H9 (cell line): ENCODE measurements at regions not wholly inside any gene's neighbourhood (a gene's known extent, or its start where the extent isn't known, plus 50 kb on each side); places are given as distances from the start of the nearest gene placed in this dataset.

Experiments used
- DNase-seq: peaks from one replicate; pipeline ENCODE4 v3.0.0-alpha.2; 2017
- H2AFZ ChIP-seq: one replicate; pipeline ENCODE4 v1.6.1; 2013; ENCODE audit warnings: mild to moderate bottlenecking, low read length, control low read depth, moderate library complexity
- H2AK5ac ChIP-seq: 2 replicates; pipeline ENCODE4 v1.6.1; 2013; ENCODE audit warnings: low read length, control low read depth, mixed read lengths; ENCODE audit not compliant: insufficient read length
- H2BK120ac ChIP-seq: one replicate; pipeline ENCODE4 v1.6.1; 2013; ENCODE audit warnings: low read depth, mild to moderate bottlenecking, low read length, control low read depth, inconsistent platforms; ENCODE audit not compliant: poor library complexity, severe bottlenecking
- H2BK12ac ChIP-seq: 2 replicates; pipeline ENCODE4 v1.6.1; 2013; ENCODE audit warnings: low read length, control low read depth, mixed read lengths, low read depth; ENCODE audit not compliant: insufficient read length
- H2BK15ac ChIP-seq: 2 replicates; pipeline ENCODE4 v1.6.1; 2013; ENCODE audit warnings: low read depth, low read length, control low read depth
- H2BK20ac ChIP-seq: one replicate; pipeline ENCODE4 v1.6.1; 2013; ENCODE audit warnings: low read depth, mild to moderate bottlenecking, low read length, control low read depth, inconsistent platforms; ENCODE audit not compliant: poor library complexity, severe bottlenecking
- H2BK5ac ChIP-seq: 2 replicates; pipeline ENCODE4 v1.6.1; 2013; ENCODE audit warnings: low read length, control low read depth, mixed read lengths; ENCODE audit not compliant: insufficient read length
- H3K14ac ChIP-seq: 2 replicates; pipeline ENCODE4 v1.6.1; 2013; ENCODE audit warnings: low read length, control low read depth; ENCODE audit not compliant: insufficient read depth
- H3K18ac ChIP-seq: 2 replicates; pipeline ENCODE4 v1.6.1; 2013; ENCODE audit warnings: low read depth, mild to moderate bottlenecking, mixed read lengths, low read length, control low read depth; ENCODE audit not compliant: insufficient read length
- H3K23ac ChIP-seq: 2 replicates; pipeline ENCODE4 v1.6.1; 2013; ENCODE audit warnings: low read length, control low read depth, mixed read lengths, low read depth; ENCODE audit not compliant: insufficient read length
- H3K23me2 ChIP-seq: 2 replicates; pipeline ENCODE4 v1.6.1; 2013; ENCODE audit warnings: low read depth, mild to moderate bottlenecking, mixed read lengths, low read length, control low read depth; ENCODE audit not compliant: insufficient read length, poor library complexity, severe bottlenecking
- H3K27ac ChIP-seq: 2 replicates; pipeline ENCODE4 v1.5.1; 2013; ENCODE audit warnings: low read length, control low read depth, mixed read lengths, low read depth; ENCODE audit not compliant: insufficient read length
- H3K27me3 ChIP-seq: 2 replicates; pipeline ENCODE4 v1.6.1; 2013; ENCODE audit warnings: low read length, control low read depth, inconsistent platforms; ENCODE audit not compliant: insufficient read depth
- H3K4ac ChIP-seq: 2 replicates; pipeline ENCODE4 v1.6.1; 2013; ENCODE audit warnings: low read depth, mild to moderate bottlenecking, control low read depth, inconsistent platforms, low read length, moderate library complexity
- H3K4me1 ChIP-seq: 2 replicates; pipeline ENCODE4 v1.6.1; 2013; ENCODE audit warnings: low read length, control low read depth, inconsistent platforms; ENCODE audit not compliant: insufficient read depth
- H3K4me2 ChIP-seq: 2 replicates; pipeline ENCODE4 v1.6.1; 2013; ENCODE audit warnings: low read length, control low read depth, mixed read lengths; ENCODE audit not compliant: insufficient read length, insufficient read depth
- H3K56ac ChIP-seq: 2 replicates; pipeline ENCODE4 v1.6.1; 2013; ENCODE audit warnings: low read depth, mild to moderate bottlenecking, mixed read lengths, low read length, control low read depth; ENCODE audit not compliant: insufficient read length
- H3K79me1 ChIP-seq: 2 replicates; pipeline ENCODE4 v1.6.1; 2013; ENCODE audit warnings: low read depth, mild to moderate bottlenecking, moderate library complexity, low read length, control low read depth, inconsistent platforms; ENCODE audit not compliant: insufficient read depth, poor library complexity, severe bottlenecking
- H3K79me2 ChIP-seq: 2 replicates; pipeline ENCODE4 v1.6.1; 2013; ENCODE audit warnings: low read length, control low read depth, inconsistent platforms; ENCODE audit not compliant: insufficient read depth
- H3K9ac ChIP-seq: 2 replicates; pipeline ENCODE4 v1.6.1; 2013; ENCODE audit warnings: low read length, control low read depth, mixed read lengths; ENCODE audit not compliant: insufficient read length; ENCODE audit errors: extremely low read depth
- H3K9me3 ChIP-seq: one replicate; pipeline ENCODE4 v1.6.1; 2013; ENCODE audit warnings: low read depth, low read length, inconsistent platforms; ENCODE audit not compliant: control insufficient read depth
- H3T11ph ChIP-seq: one replicate; pipeline ENCODE4 v1.6.1; 2013; ENCODE audit warnings: mild to moderate bottlenecking, low read length, control low read depth, inconsistent platforms
- H4K20me1 ChIP-seq: one replicate; pipeline ENCODE4 v1.6.1; 2013; ENCODE audit not compliant: control insufficient read depth, insufficient read length, insufficient read depth
- H4K5ac ChIP-seq: 2 replicates; pipeline ENCODE4 v1.6.1; 2013; ENCODE audit warnings: low read depth, mild to moderate bottlenecking, mixed read lengths, low read length, control low read depth; ENCODE audit not compliant: insufficient read length
- H4K8ac ChIP-seq: replicated peaks from 2 replicates; pipeline ENCODE4 v1.6.1; 2013; ENCODE audit warnings: low read length, control low read depth, mixed read lengths, low read depth; ENCODE audit not compliant: insufficient read length
- H4K91ac ChIP-seq: 2 replicates; pipeline ENCODE4 v1.6.1; 2013; ENCODE audit warnings: low read depth, mild to moderate bottlenecking, moderate library complexity, mixed read lengths, low read length, control low read depth; ENCODE audit not compliant: insufficient read length
- H3K27ac Mint-ChIP-seq, 3 experiments: 2 replicates in 2 of 3; 3 replicates in 1 of 3; pipeline ENCODE4 v1.8.0; 2020 to 2021; ENCODE audit warnings: mixed read lengths in 3 of 3, mild to moderate bottlenecking in 1 of 3, moderate library complexity in 1 of 3
- H3K27me3 Mint-ChIP-seq: 2 replicates; pipeline ENCODE4 v1.8.0; 2021; ENCODE audit warnings: low read depth, mild to moderate bottlenecking, moderate library complexity, mixed read lengths
- H3K36me3 Mint-ChIP-seq, 3 experiments: 2 replicates in 2 of 3; 3 replicates in 1 of 3; pipeline ENCODE4 v1.8.0; 2020 to 2021; ENCODE audit warnings: low read depth in 3 of 3, mixed read lengths in 3 of 3; ENCODE audit not compliant: insufficient read depth in 1 of 3
- H3K4me1 Mint-ChIP-seq, 2 experiments: 2 replicates each; pipeline ENCODE4 v1.8.0; 2020; ENCODE audit warnings: mixed read lengths in 2 of 2
- H3K4me3 Mint-ChIP-seq, 2 experiments: 2 replicates in 1 of 2; 3 replicates in 1 of 2; pipeline ENCODE4 v1.8.0; 2020 to 2021; ENCODE audit warnings: mild to moderate bottlenecking in 2 of 2, mixed read lengths in 2 of 2, moderate library complexity in 1 of 2
- H3K9me3 Mint-ChIP-seq, 2 experiments: 2 replicates in 1 of 2; 3 replicates in 1 of 2; pipeline ENCODE4 v1.8.0; 2020; ENCODE audit warnings: mild to moderate bottlenecking in 2 of 2, mixed read lengths in 2 of 2, moderate library complexity in 1 of 2
- CTCF ChIP-seq: fragments of 200-600 bp; sonication (generic); conservative IDR thresholded peaks from 3 replicates; pipeline ENCODE4 v1.8.0; 2021; ENCODE audit warnings: antibody characterized with exemption, mild to moderate bottlenecking
- WGBS: extraction: QIAGEN DNeasy Blood & Tissue Kit; methylation state at CpG from one replicate; pipeline ENCODE4 v1.1.7; 2013; ENCODE audit warnings: missing lambda C conversion rate, low lambda C conversion rate, mixed read lengths; ENCODE audit not compliant: insufficient read length; ENCODE audit errors: extremely low coverage; 5-methylcytosine and 5-hydroxymethylcytosine counted together

GRCh38 chr6:109291902-109292301, 90.4 kb downstream of the CD164 start:
- Mint-ChIP-seq H3K27ac (no peak overlapping the region), H3K4me1 (peaks cover 21 to 24% of the 10 kb centered on the region in 2 experiments), H3K27me3 (peaks cover 2% of the 10 kb centered on the region), H3K4me3 (no peak overlapping the region), H3K36me3 (no peaks in the 10 kb centered on the region), H3K9me3 (no peaks in the 10 kb centered on the region)
- no peak overlapping the region for H2AK5ac ChIP-seq
- H2BK20ac ChIP-seq: no peak overlapping the region
- H3K4ac ChIP-seq: no peak overlapping the region
- no peaks in the 10 kb centered on the region for H3K4me1 ChIP-seq
- H3K18ac ChIP-seq: no peak overlapping the region
- H3K4me2 ChIP-seq: no peak overlapping the region
- WGBS: no CpG with 5 or more reads among the region's 2 CpGs
- no peak overlapping the region for H3K9ac ChIP-seq
- H2BK15ac ChIP-seq: no peak overlapping the region
- H4K91ac ChIP-seq: no peak overlapping the region
- no peak overlapping the region for H2BK12ac ChIP-seq
- no peak overlapping the region for H4K8ac ChIP-seq
- H2BK5ac ChIP-seq: no peak overlapping the region
- no peak overlapping the region for H3T11ph ChIP-seq
- peaks cover 3% of the 10 kb centered on the region for H4K20me1 ChIP-seq
- H3K56ac ChIP-seq: no peak overlapping the region
- H3K23ac ChIP-seq: no peak overlapping the region
- no peaks in the 10 kb centered on the region for H3K79me2 ChIP-seq
- no peaks in the 10 kb centered on the region for H3K79me1 ChIP-seq
- H2AFZ ChIP-seq: no peak overlapping the region
- no peak for TF ChIP-seq CTCF
- no peaks in the 10 kb centered on the region for H3K23me2 ChIP-seq
- H2BK120ac ChIP-seq: no peak overlapping the region
- no peaks in the 10 kb centered on the region for H3K9me3 ChIP-seq
- no peak overlapping the region for H4K5ac ChIP-seq
- H3K27ac ChIP-seq: no peak overlapping the region
- no peak overlapping the region for H3K14ac ChIP-seq
- H3K27me3 ChIP-seq: no peaks in the 10 kb centered on the region
- no peak for DNase-seq
